ENCODE measurements at regions not wholly inside any gene's neighbourhood (a gene's known extent, or its start where the extent isn't known, plus 50 kb on each side); places are given as distances from the start of the nearest gene placed in this dataset.

GRCh38 chr10:2300231-2300630, 562.9 kb upstream of the ADARB2 start:
- DNase-seq: no peak

- no peak for DNase-seq
These were observed 559.0 kb upstream of the ADARB2 start for GRCh38 chr10:2296179-2296891.

GRCh38 chr10:2294739-2295138, 557.4 kb upstream of the ADARB2 start:
- no peak for DNase-seq

- DNase-seq: no peak
These were observed 546.7 kb upstream of the ADARB2 start for GRCh38 chr10:2284071-2284470.

GRCh38 chr10:2282202-2282601, 544.9 kb upstream of the ADARB2 start:
- DNase-seq: no peak

- no peak for DNase-seq
These were observed 543.5 kb upstream of the ADARB2 start for GRCh38 chr10:2280713-2281300.

- no peak for DNase-seq
These were observed 542.4 kb upstream of the ADARB2 start for GRCh38 chr10:2279711-2280110.

GRCh38 chr10:2278363-2278762, 541.0 kb upstream of the ADARB2 start:
- DNase-seq: no peak

- DNase-seq: no peak
These were observed 526.2 kb upstream of the ADARB2 start for GRCh38 chr10:2263561-2263960.

- DNase-seq: no peak
These were observed 525.6 kb upstream of the ADARB2 start for GRCh38 chr10:2262878-2263277.

- DNase-seq: no peak
These were observed 525.0 kb upstream of the ADARB2 start for GRCh38 chr10:2262333-2262732.

- DNase-seq: no peak
These were observed 518.9 kb upstream of the ADARB2 start for GRCh38 chr10:2256241-2256640.

- no peak for DNase-seq
These were observed 514.8 kb upstream of the ADARB2 start for GRCh38 chr10:2252096-2252495.

- no peak for DNase-seq
These were observed 514.3 kb upstream of the ADARB2 start for GRCh38 chr10:2251631-2252030.

GRCh38 chr10:2246747-2247146, 509.4 kb upstream of the ADARB2 start:
- DNase-seq: no peak

- no peak for DNase-seq
These were observed 508.3 kb upstream of the ADARB2 start for GRCh38 chr10:2245580-2245979.

- no peak for DNase-seq
These were observed 507.1 kb upstream of the ADARB2 start for GRCh38 chr10:2244471-2244870.

- DNase-seq: no peak
These were observed 499.6 kb upstream of the ADARB2 start for GRCh38 chr10:2236876-2237275.

- no peak for DNase-seq
These were observed 495.2 kb upstream of the ADARB2 start for GRCh38 chr10:2232479-2232878.

GRCh38 chr10:2230478-2230877, 493.2 kb upstream of the ADARB2 start:
- no peak for DNase-seq

- no peak for DNase-seq
These were observed 491.1 kb upstream of the ADARB2 start for GRCh38 chr10:2228320-2228901.

GRCh38 chr10:2225609-2226008, 488.3 kb upstream of the ADARB2 start:
- no peak for DNase-seq

GRCh38 chr10:2223548-2224320, 486.4 kb upstream of the ADARB2 start:
- DNase-seq: no peak

- no peak for DNase-seq
These were observed 485.3 kb upstream of the ADARB2 start for GRCh38 chr10:2222631-2223030.

Data from CD4-positive, alpha-beta T cell treated with Interleukin-4 for 1 hour (primary cell).